Activated CD8-positive, alpha-beta memory T cell treated with anti-CD3 and anti-CD28 coated beads for 4 hours (primary cell): ENCODE measurements at regions not wholly inside any gene's neighbourhood (a gene's known extent, or its start where the extent isn't known, plus 50 kb on each side); places are given as distances from the start of the nearest gene placed in this dataset.

Source experiments
- DNase-seq, 2 donors: peaks; one replicate each; pipeline ENCODE4 v3.0.0-alpha.2; 2020; ENCODE audit warnings: low read depth in 2 of 2

DNA sequence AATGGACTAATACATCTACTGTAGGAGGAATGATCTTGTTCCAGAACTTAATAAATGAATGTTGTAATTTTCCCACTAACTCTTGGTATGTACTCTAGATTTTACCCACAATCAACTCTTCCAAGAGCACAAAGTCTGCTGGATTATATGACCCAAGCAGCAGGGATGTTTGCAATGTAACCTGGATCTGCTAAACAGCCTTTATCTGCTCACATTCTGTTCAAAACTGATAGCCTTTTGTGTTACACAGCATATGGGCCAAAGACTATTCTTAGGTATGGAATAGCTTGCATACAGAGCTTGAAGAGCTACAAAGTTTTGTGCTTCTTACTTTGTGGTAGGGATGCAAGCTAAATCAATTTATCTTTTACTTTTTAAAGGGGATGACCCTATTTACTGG lies 213.7 kb upstream of the DCN start:
- DNase-seq = no peak

DNA sequence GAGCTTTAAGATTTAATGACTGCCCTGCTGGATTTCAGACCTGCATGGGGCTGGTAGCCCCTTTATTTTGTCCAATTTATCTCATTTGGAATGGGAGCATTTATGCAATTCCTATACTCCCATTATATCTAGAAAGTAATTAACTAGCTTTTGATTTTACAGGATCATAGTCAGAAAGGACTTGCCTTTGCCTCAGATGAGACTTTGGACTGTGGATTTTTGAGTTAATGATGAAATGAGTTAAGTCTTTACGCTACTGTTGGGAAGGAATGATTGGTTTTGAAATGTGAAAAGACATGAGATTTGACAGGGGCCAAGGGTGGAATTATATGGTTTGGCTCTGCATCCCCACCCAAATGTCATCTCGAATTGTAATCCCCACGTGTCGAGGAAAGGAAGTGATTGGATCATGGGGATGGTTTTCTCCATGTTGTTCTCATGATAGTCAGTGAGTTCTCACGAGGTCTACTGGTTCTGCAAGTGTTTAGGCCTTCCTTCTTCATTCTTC lies 213.1 kb upstream of the DCN start:
- DNase-seq = no peak

DNA sequence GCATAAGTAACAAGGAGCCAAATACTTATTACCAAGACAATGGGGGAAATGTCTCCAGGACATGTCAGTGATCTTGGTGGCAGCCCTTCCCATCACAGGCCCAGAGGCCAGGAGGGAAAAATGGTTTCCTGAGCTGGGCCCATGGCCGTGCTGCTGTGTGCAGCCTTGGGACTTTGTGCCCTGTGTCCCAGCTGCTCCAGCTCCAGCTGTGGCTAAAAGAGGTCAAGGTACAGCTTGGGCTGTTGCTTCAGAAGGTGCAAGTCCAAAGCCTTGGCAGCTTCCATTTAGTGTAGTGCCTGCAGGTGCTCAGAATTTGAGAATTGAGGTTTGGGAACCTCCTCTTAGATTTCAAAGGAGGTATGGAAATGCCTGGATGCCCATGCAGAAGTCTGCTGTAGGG lies 212.3 kb upstream of the DCN start:
- DNase-seq = no peak

- no peak for DNase-seq
Observed at GRCh38 chr12:91388573-91388972, 206.0 kb upstream of the DCN start.

DNA sequence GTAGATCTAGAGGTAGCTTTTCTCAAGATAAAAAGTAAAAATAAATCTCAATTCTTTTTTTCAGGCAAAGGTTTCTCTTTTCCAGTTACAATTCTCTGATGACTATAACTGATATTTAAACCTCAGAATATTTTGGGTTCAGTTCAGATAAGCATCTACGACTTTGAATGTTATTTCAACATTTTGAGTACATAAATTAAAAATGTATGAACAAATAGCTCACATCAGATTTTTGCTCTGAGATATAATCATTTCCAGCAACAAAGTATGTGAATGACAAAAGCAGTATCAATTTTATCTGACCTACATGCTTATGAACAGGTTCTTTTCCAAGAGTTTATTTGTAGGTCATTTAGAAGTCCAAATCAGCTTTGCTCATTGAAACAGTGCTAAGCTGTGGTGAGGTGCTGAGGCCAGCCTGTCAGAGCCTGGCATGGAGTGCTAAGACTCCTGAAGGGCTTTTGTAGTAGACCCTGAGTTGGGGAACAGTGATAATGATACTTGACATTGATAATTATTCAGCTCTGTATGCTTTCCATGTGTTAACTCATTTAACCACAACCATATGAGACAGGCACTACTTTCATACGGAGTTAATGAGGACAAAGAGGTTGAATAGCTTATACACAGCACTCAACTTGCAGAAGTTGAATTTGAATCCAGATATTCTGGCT lies 205.0 kb upstream of the DCN start:
- no peak for DNase-seq

- no peak for DNase-seq
Observed at GRCh38 chr12:91384806-91385205, 202.2 kb upstream of the DCN start.

DNA sequence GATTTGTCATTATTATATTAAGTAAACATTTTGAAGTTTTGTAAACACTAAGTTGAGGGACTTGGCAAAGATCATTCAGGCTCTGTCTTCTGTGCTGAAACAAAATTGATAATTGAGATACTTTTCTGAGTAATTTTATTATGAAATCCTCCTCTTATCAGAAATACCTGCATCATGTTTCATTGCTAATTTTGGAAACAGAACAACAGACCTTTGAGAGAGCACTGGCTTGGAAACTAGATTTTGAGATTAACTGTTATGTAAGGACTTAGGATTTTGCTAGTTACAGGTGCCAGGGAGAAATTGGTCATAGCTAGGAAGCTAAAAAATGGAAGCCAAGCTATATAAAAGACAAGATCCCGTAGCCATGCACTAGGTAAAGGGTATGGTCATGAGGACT lies 201.7 kb upstream of the DCN start:
- no peak for DNase-seq

DNA sequence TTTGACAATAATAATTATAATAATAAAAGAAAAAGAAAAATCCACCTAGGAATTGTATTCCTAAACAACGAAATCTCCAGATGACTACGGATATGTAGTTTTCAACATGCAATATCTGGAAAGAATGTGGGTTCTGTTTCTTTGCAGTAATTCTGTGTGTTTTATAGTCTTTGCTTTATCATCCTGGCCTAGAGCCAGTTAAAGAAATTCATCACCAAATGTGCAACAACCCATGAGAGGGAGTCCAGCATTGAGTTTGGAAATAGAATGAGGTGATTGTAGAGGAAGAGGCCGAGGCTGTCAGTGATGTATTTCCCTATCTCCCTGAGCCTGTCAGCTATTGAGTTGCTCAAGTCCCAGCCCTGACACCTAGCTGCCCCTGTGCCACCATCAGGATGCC lies 200.5 kb upstream of the DCN start:
- DNase-seq = no peak

GRCh38 chr12:91382081-91382543 lies 199.5 kb upstream of the DCN start:
- peak; percentile 65 to 71 for DNase-seq

- DNase-seq = no peak
Observed at GRCh38 chr12:91381309-91381804, 198.7 kb upstream of the DCN start.

GRCh38 chr12:91380631-91381030 lies 198.0 kb upstream of the DCN start:
- DNase-seq = no peak

- DNase-seq = no peak
Observed at GRCh38 chr12:91379051-91379775, 196.6 kb upstream of the DCN start.

DNA sequence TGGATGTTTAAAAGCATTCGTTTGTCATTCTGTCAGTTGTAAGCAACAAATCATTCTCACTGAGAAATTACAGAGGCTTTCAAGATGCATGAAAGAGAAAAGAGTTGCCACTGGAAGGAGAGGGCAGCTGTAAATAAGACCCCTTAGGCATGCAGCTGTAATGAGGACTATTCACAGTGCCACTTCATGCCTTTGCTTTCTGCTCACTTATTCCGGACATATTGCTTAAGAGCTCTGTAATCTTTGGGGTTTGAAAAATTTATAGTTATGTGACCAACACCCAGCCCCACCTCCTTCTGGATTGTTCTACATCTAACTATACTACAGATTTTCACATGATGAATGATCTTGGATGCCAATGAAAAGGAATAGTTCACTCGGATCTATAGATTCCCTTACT lies 194.8 kb upstream of the DCN start:
- no peak for DNase-seq

DNA sequence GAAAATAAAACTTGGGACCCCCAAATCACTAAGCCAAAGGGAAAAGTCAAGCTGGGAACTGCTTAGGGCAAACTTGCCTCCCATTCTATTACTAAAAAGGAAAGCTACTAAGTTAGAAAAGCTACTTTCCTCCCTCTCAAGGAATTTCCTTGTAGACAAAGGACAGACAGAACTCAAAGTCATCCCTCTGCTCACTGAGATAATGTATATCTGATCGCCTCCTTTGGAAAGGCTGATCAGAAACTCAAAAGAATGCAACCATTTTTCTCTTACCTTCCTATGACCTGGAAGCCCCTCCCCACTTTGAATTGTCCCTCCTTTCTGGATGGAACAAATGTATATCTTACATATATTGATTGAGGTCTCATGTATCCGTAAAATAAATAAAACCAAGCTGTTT lies 190.5 kb upstream of the DCN start:
- no peak for DNase-seq

GRCh38 chr12:91370086-91370868 lies 187.7 kb upstream of the DCN start:
- DNase-seq = no peak

GRCh38 chr12:91368613-91369012 lies 186.0 kb upstream of the DCN start:
- no peak for DNase-seq

DNA sequence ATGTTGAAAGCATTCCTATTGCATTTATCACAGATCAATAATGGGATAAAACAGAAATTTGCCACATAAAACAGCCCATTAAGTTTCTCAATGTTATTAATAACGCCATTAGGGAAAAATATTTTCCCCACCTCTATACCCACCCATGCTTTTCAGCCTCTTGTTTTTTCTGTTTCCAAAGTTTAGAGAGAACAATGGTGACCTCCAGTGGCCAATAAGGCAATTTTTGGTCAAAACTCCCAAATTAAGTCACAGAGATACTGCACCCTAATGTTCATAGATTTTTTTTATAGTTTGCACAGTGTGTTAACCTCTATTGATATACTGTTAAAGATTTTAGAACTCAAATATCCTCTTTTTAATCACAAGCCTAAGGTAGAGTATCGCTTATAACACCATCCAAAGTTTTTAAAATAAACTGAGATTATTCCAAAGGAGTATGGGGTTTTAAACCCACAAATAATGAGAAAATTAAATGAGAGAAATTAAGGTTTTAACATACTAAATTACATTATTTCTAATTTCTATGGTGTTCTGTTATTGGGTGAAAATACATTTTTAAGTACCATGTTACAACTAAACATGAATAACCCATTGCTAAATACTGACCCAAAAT lies 184.7 kb upstream of the DCN start:
- DNase-seq = no peak

DNA sequence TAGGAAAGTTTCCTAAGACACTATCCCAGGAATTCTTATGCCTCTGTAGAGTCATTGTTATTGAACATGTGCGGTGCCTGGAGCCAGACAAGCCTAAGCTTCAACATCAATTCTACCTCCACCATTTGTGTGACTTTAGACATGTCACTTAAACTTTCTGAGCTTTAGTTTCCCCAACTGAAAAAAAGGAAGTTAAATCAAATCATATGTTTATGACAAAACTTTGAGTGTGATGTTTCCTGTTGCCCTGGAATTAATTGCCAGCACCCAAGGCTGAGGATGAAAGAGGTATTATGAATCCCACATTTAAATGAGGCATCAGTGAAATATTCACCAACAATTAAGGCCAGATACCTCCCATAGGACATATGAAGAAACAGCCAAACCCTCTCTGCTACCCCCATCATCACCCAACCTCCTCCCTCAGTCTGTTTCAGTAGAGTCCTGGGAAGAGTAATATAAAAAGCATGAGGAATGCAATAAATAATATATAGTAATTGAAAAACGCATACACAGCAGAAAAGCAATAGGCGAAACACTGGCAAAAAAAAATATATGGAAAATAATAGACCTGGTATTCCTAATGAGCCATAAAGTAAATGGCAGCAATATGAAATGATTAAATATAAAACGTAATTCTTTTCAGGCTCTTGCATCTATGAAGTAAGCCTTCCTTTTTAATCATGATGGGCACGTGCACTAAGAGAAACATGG lies 182.0 kb upstream of the DCN start:
- no peak for DNase-seq

DNA sequence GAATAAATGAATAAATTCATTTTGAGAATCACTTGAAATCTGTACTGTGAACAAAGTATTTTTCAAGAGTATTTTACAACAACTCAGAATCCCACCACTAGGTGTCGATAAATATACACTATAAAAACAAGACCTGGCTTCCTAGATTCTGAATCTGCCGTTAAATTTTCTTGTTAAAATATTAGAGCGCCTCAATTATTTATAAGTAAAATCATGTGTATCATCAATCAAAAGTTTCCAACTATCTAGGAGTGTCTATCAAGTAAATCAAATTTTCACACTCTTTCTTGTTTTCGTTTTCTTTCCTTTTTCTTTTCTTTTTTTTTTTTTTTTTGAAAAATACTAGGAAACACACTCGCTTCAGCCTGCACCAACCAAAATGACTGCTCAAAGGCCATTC lies 179.2 kb upstream of the DCN start:
- no peak for DNase-seq

DNA sequence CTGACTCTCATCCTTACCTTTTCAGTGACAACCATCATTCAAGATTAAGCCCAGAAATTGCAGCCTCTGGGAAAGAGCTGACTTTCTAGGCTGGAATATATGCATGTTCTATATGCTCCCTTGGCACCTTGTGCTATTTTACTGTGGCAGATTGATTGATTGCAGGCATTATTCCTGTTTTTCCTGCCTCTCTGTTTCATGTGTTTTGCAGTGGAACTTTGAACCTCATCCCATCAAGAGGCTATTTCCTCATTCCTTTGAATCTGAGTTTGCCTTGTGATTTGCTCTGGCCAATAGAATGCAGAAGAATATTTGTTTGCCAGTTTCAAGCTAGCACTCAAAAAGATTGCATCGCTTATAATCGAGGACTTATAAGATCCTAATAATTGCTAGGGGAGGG lies 174.8 kb upstream of the DCN start:
- no peak for DNase-seq

- DNase-seq = no peak
Observed at GRCh38 chr12:91356405-91356804, 173.8 kb upstream of the DCN start.
